HepG2 (cell line): ENCODE measurements at regions not wholly inside any gene's neighbourhood (a gene's known extent, or its start where the extent isn't known, plus 50 kb on each side); places are given as distances from the start of the nearest gene placed in this dataset.

Source experiments
- CBX1 ChIP-seq: IDR thresholded peaks from one replicate; pipeline ENCODE4 v1.6.1; 2016; ENCODE audit warnings: antibody characterized with exemption, low read depth
- DRAP1 ChIP-seq: IDR thresholded peaks from 2 replicates; pipeline ENCODE4 v1.6.1; 2016; ENCODE audit warnings: missing genetic modification reagents, missing compliant biosample characterization
- KDM1A ChIP-seq: IDR thresholded peaks from 2 replicates; pipeline ENCODE4 v1.6.1; 2016; ENCODE audit warnings: missing compliant biosample characterization
- MLXIP ChIP-seq: sonication (generic); formaldehyde crosslinking; IDR thresholded peaks from 2 replicates; pipeline ENCODE4 v1.9.0; 2021; ENCODE audit warnings: missing genetic modification reagents, borderline replicate concordance
- MTF1 ChIP-seq: sonication (generic); formaldehyde crosslinking; IDR thresholded peaks from 2 replicates; pipeline ENCODE4 v1.5.0; 2020; ENCODE audit warnings: missing genetic modification reagents
- POGK ChIP-seq: sonication (generic); formaldehyde crosslinking; conservative IDR thresholded peaks from 2 replicates; pipeline ENCODE4 v1.8.0; 2022; ENCODE audit warnings: mild to moderate bottlenecking, moderate library complexity, missing genetic modification reagents
- POLR2AphosphoS5 ChIP-seq: IDR thresholded peaks from 2 replicates; pipeline ENCODE4 v1.6.1; 2012; ENCODE audit warnings: low read depth, low read length
- RNF2 ChIP-seq: fragments of 450-650 bp; conservative IDR thresholded peaks from 2 replicates; pipeline ENCODE4 v1.6.1; 2016; ENCODE audit warnings: low read depth
- SP140L ChIP-seq: sonication (generic); formaldehyde crosslinking; IDR thresholded peaks from 2 replicates; pipeline ENCODE4 v1.4.0; 2020; ENCODE audit warnings: missing genetic modification reagents, borderline replicate concordance
- TBX2 ChIP-seq: sonication (generic); formaldehyde crosslinking; IDR thresholded peaks from 2 replicates; pipeline ENCODE4 v1.5.0; 2020; ENCODE audit warnings: missing genetic modification reagents, mild to moderate bottlenecking, borderline replicate concordance
- TCF12 ChIP-seq, 2 experiments: fragments of 450-650 bp in 1 of 2; sonication (generic) in 1 of 2; formaldehyde crosslinking in 1 of 2; IDR thresholded peaks; 2 replicates each; pipeline versions ENCODE4 v1.6.1 to v1.8.0; 2017 to 2022; ENCODE audit warnings: antibody characterized with exemption in 1 of 2, mild to moderate bottlenecking in 1 of 2, missing genetic modification reagents in 1 of 2, moderate library complexity in 1 of 2
- ZBTB26 ChIP-seq: IDR thresholded peaks from 2 replicates; pipeline ENCODE4 v1.6.1; 2016; ENCODE audit warnings: missing compliant biosample characterization, missing genetic modification reagents, borderline replicate concordance
- ZFP36L2 ChIP-seq: sonication (generic); formaldehyde crosslinking; IDR thresholded peaks from 2 replicates; pipeline ENCODE4 v1.4.0; 2020; ENCODE audit warnings: missing genetic modification reagents
- ZFP62 ChIP-seq: sonication (generic); formaldehyde crosslinking; IDR thresholded peaks from 2 replicates; pipeline ENCODE4 v1.4.0; 2020; ENCODE audit warnings: missing genetic modification reagents
- ZNF432 ChIP-seq: sonication (generic); formaldehyde crosslinking; IDR thresholded peaks from 2 replicates; pipeline ENCODE4 v1.5.0; 2020; ENCODE audit warnings: missing genetic modification reagents, mild to moderate bottlenecking, borderline replicate concordance
- ZNF569 ChIP-seq: sonication (generic); formaldehyde crosslinking; IDR thresholded peaks from 2 replicates; pipeline ENCODE4 v1.5.0; 2020; ENCODE audit warnings: mild to moderate bottlenecking, missing genetic modification reagents, moderate library complexity, borderline replicate concordance
- ZNF768 ChIP-seq: sonication (generic); formaldehyde crosslinking; IDR thresholded peaks from 2 replicates; pipeline ENCODE4 v1.4.0; 2020; ENCODE audit warnings: missing genetic modification reagents
- ZNF790 ChIP-seq: sonication (generic); formaldehyde crosslinking; IDR thresholded peaks from 2 replicates; pipeline ENCODE4 v1.8.0; 2022; ENCODE audit warnings: missing genetic modification reagents, mild to moderate bottlenecking, borderline replicate concordance
- TF ChIP-seq, protein P1 (sequence below): sonication (generic); formaldehyde crosslinking; IDR thresholded peaks from 2 replicates; pipeline ENCODE4 v1.4.0; 2020; ENCODE audit warnings: missing genetic modification reagents
- TF ChIP-seq, protein P2 (sequence below): sonication (generic); formaldehyde crosslinking; IDR thresholded peaks from 2 replicates; pipeline ENCODE4 v1.5.0; 2020; ENCODE audit warnings: missing genetic modification reagents

- TF ChIP-seq, protein P1, sequence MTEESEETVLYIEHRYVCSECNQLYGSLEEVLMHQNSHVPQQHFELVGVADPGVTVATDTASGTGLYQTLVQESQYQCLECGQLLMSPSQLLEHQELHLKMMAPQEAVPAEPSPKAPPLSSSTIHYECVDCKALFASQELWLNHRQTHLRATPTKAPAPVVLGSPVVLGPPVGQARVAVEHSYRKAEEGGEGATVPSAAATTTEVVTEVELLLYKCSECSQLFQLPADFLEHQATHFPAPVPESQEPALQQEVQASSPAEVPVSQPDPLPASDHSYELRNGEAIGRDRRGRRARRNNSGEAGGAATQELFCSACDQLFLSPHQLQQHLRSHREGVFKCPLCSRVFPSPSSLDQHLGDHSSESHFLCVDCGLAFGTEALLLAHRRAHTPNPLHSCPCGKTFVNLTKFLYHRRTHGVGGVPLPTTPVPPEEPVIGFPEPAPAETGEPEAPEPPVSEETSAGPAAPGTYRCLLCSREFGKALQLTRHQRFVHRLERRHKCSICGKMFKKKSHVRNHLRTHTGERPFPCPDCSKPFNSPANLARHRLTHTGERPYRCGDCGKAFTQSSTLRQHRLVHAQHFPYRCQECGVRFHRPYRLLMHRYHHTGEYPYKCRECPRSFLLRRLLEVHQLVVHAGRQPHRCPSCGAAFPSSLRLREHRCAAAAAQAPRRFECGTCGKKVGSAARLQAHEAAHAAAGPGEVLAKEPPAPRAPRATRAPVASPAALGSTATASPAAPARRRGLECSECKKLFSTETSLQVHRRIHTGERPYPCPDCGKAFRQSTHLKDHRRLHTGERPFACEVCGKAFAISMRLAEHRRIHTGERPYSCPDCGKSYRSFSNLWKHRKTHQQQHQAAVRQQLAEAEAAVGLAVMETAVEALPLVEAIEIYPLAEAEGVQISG (CRISPR knock-in tag) = no peak
- TF ChIP-seq ZNF569 (CRISPR knock-in tag) (no peak), ZNF432 (no peak), DRAP1 (CRISPR knock-in tag) (no peak), POLR2AphosphoS5 (no peak), TCF12 (IDR thresholded peaks at IDR 0.05) (no peak), TCF12 (CRISPR knock-in tag; IDR thresholded peaks at IDR 0.05) (peak; percentile 94), TBX2 (CRISPR knock-in tag) (peak; percentile 97), ZBTB26 (CRISPR knock-in tag) (no peak), MLXIP (CRISPR knock-in tag) (no peak), POGK (CRISPR knock-in tag) (0 out of 2 replicates have a peak, but pooled peaks have one; percentile 32), ZNF790 (CRISPR knock-in tag) (no peak), RNF2 (peak; percentile 98), CBX1 (no peak), SP140L (CRISPR knock-in tag) (0 out of 2 replicates have a peak, but pooled peaks have one; percentile 40), ZNF768 (CRISPR knock-in tag) (no peak), KDM1A (CRISPR knock-in tag) (peak; percentile 75; the same call in 1 of the 2 replicates), MTF1 (CRISPR knock-in tag) (no peak), ZFP62 (CRISPR knock-in tag) (no peak), ZFP36L2 (no peak)
- TF ChIP-seq, protein P2, sequence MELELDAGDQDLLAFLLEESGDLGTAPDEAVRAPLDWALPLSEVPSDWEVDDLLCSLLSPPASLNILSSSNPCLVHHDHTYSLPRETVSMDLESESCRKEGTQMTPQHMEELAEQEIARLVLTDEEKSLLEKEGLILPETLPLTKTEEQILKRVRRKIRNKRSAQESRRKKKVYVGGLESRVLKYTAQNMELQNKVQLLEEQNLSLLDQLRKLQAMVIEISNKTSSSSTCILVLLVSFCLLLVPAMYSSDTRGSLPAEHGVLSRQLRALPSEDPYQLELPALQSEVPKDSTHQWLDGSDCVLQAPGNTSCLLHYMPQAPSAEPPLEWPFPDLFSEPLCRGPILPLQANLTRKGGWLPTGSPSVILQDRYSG (CRISPR knock-in tag) = no peak
Measured at GRCh38 chr15:69591905-69592508, 139.4 kb downstream of the RPLP1 start (continued).
